ENCODE measurements at regions not wholly inside any gene's neighbourhood (a gene's known extent, or its start where the extent isn't known, plus 50 kb on each side); places are given as distances from the start of the nearest gene placed in this dataset.

DNA sequence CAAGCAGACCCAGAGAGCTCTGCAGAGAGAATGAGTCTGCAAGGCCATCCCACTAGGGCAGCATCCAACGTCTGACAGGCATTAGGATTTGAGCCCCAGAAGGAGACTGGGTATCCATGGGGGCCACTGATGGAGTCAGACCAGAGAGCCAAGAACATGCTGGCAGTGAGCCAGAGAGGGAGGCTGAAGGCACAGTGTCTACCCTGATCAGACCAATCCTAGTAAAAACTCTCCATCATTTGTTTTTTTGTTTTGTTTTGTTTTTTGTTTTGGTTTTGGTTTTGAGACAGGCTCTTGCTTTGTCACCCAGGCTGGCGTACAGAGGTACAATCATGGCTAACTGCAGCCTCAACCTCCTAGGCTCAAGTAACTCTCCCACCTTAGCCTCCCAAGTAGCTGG is 133.1 kb upstream of the LYZL2 start:
- FAIRE-seq: no peak
- TF ChIP-seq TAF1 (IDR thresholded peaks at IDR 0.05; ENCODE audit: borderline replicate concordance, low read depth, low read length) (no peak), POLR2AphosphoS5 (IDR thresholded peaks at IDR 0.05; ENCODE audit: low read depth, low read length) (no peak), POLR2A (IDR thresholded peaks at IDR 0.05; ENCODE audit: low read depth, low read length) (no peak)
- no peak for DNase-seq (ENCODE audit: insufficient read length)

DNA sequence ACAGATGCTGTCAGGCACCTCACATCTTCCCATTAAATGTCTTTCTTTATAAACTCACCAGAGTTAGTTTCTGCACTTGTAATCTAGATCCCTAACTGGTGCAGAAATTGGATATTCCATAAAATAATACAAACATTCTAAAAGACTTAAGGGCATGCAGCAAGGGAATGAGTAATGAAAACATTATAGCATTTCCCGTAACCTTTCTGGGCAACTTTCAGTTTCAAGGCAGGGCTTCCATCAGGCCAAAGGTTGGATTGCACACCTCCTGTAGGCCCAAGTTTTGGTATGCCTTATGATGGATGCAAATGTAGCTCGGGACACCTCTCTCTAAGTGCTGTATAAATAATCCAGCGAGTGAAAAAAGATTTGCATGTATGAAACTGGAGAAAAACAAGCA is 129.9 kb upstream of the LYZL2 start:
- TF ChIP-seq POLR2AphosphoS5 (IDR thresholded peaks at IDR 0.05; ENCODE audit: low read depth, low read length): no peak
- no peak for TF ChIP-seq TAF1 (IDR thresholded peaks at IDR 0.05; ENCODE audit: borderline replicate concordance, low read depth, low read length)
- TF ChIP-seq POLR2A (IDR thresholded peaks at IDR 0.05; ENCODE audit: low read depth, low read length): no peak
- DNase-seq (ENCODE audit: insufficient read length) (no peak), FAIRE-seq (peak; percentile 56)

DNA sequence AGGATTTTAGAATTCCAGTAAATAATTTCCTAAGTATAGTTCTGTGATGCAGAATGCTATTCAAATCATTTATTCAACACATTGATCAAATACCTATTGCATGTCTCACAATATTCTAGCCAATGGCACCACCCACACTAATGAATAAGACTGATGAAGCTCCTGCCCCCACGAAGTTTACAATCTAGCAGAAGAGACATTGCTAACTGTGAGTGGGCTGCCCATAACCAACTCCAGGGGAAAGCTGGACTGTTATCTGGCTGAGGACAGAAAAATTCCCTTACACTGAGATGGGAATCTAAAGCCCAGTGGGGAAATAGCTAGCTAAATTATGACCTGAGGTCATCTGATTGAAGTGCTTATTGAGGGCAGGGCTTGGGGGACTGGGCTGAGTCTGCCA is 128.8 kb upstream of the LYZL2 start:
- TF ChIP-seq POLR2A (IDR thresholded peaks at IDR 0.05; ENCODE audit: low read depth, low read length) (no peak), POLR2AphosphoS5 (IDR thresholded peaks at IDR 0.05; ENCODE audit: low read depth, low read length) (no peak), TAF1 (IDR thresholded peaks at IDR 0.05; ENCODE audit: borderline replicate concordance, low read depth, low read length) (no peak)
- FAIRE-seq (no peak), DNase-seq (ENCODE audit: insufficient read length) (no peak)

DNA sequence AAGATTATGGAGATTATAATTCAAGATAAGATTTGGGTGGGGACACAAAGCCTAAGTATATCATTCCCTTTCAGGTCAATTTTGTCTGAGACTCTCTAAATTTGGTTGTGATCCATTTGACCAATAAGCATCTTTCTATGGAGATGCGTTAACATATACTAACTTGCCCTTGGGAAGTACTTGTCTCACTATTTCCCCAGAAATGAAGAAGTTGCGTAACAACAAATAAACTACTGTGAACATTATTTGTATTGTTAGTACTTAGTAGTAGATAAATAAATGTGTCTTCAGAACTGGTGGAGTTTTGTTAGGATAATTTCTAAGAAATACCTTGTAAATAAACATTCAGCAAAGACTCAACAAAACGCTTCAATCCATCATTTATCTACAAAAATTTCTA is 127.3 kb upstream of the LYZL2 start:
- DNase-seq (ENCODE audit: insufficient read length): no peak
- no peak for FAIRE-seq
- TF ChIP-seq POLR2A (IDR thresholded peaks at IDR 0.05; ENCODE audit: low read depth, low read length): no peak
- no peak for TF ChIP-seq POLR2AphosphoS5 (IDR thresholded peaks at IDR 0.05; ENCODE audit: low read depth, low read length)
- no peak for TF ChIP-seq TAF1 (IDR thresholded peaks at IDR 0.05; ENCODE audit: borderline replicate concordance, low read depth, low read length)

DNA sequence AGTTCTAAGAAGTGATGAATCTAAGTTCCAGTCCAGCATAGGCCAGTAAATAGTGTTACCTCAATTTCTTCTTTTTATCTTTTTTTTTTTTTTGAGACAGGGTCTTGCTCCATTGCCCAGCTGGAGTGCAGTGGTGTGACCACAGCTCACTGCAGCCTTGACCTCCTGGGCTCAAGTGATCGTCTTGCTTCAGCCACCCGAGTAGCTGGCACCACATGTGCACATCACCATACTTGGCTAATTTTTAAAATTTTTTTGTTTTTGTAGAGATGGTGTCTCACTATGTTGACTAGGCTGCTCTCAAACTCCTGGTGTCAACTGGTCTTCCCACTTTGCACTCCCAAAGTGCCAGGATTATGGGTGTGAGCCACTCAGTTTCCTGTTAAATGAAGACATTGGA is 126.6 kb upstream of the LYZL2 start:
- FAIRE-seq: no peak

DNA sequence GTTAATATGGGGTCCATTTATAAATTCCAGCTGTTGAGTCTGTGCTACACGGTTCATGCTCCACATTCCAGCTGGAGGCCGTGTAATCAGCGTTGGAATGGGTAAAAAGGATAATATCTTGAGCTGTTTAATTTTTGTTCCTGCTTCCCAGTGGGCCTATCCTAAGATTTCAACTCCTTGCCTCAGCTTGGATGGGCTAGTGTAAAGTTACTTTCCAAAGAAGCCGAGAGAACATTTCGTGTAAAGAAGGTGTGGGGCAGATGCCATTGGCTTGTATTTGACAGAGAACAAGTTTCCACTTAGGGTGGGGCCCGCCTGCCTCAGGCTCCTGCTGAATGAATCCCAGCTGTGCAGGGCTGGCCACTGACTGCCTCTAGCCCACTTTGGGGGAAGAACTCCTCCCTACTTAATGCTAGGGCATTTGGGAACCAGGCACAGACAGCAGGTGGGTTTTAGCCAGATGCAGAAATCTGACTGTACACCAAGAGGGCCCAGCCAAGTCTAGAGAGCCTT is 125.9 kb upstream of the LYZL2 start:
- FAIRE-seq: no peak
- TF ChIP-seq POLR2A (IDR thresholded peaks at IDR 0.05; ENCODE audit: low read depth, low read length) (no peak), POLR2AphosphoS5 (IDR thresholded peaks at IDR 0.05; ENCODE audit: low read depth, low read length) (no peak), TAF1 (IDR thresholded peaks at IDR 0.05; ENCODE audit: borderline replicate concordance, low read depth, low read length) (no peak)
- DNase-seq (ENCODE audit: insufficient read length): no peak

More for the DNA sequence above, 126.6 kb upstream of the LYZL2 start:
- TF ChIP-seq POLR2A (IDR thresholded peaks at IDR 0.05; ENCODE audit: low read depth, low read length) (no peak), TAF1 (IDR thresholded peaks at IDR 0.05; ENCODE audit: borderline replicate concordance, low read depth, low read length) (no peak), POLR2AphosphoS5 (IDR thresholded peaks at IDR 0.05; ENCODE audit: low read depth, low read length) (no peak)
- DNase-seq (ENCODE audit: insufficient read length): no peak

DNA sequence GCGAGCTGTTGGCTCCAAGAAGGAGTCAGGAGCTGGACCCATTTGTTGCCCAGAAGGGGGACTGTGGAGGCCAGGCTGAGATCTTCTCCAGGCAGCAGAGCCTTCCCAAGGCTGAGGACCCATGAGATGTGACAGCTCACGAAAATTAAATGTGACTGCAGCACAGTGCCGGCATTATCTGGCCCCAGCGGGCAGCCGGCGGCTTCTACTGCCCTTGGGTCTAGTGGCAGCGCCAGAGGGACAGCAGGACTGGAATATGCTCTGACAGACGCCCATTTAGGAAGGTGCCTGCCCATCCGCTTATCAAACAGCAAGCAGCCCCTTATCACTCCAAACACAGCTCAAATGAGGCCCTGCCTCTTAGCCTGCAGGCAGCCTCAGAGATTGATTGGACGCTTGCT is 122.9 kb upstream of the LYZL2 start:
- FAIRE-seq: no peak
- TF ChIP-seq TAF1 (IDR thresholded peaks at IDR 0.05; ENCODE audit: borderline replicate concordance, low read depth, low read length): no peak
- no peak for TF ChIP-seq POLR2AphosphoS5 (IDR thresholded peaks at IDR 0.05; ENCODE audit: low read depth, low read length)
- TF ChIP-seq POLR2A (IDR thresholded peaks at IDR 0.05; ENCODE audit: low read depth, low read length): no peak
- DNase-seq (ENCODE audit: insufficient read length): no peak

DNA sequence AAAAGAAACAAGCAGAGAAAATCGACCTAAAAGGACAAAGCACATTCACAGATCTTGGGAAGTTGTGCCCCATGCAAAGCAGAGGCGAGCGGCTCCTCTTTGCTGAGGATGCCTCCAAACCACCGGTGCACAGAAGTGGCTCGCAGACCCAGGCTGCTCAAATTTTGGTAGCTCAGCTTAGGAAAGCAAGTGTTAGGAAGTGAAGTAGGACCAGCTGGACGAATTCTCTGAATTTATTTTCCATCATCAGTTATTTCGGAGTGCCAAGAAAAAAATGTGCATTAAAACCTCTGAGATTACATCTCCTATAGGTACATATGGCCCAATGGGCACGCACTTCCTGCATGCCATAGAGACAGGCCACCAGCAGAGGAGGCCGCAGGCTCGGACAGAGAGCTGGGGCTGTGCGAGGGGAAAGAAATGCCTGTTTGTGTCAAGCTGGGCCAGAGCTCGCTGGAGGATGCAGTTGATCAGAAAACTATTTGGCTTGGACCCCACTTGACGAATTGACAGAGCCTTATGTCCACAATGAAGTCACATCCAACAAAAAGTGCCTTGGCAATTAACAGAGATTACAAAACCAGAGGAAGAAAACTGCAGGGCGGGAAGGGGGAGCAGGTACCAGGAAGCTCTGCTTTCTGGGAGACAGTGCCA is 122.3 kb upstream of the LYZL2 start:
- FAIRE-seq: no peak
- no peak for TF ChIP-seq POLR2AphosphoS5 (IDR thresholded peaks at IDR 0.05; ENCODE audit: low read depth, low read length)
- TF ChIP-seq TAF1 (IDR thresholded peaks at IDR 0.05; ENCODE audit: borderline replicate concordance, low read depth, low read length): no peak
- no peak for TF ChIP-seq POLR2A (IDR thresholded peaks at IDR 0.05; ENCODE audit: low read depth, low read length)
- DNase-seq (ENCODE audit: insufficient read length): no peak

DNA sequence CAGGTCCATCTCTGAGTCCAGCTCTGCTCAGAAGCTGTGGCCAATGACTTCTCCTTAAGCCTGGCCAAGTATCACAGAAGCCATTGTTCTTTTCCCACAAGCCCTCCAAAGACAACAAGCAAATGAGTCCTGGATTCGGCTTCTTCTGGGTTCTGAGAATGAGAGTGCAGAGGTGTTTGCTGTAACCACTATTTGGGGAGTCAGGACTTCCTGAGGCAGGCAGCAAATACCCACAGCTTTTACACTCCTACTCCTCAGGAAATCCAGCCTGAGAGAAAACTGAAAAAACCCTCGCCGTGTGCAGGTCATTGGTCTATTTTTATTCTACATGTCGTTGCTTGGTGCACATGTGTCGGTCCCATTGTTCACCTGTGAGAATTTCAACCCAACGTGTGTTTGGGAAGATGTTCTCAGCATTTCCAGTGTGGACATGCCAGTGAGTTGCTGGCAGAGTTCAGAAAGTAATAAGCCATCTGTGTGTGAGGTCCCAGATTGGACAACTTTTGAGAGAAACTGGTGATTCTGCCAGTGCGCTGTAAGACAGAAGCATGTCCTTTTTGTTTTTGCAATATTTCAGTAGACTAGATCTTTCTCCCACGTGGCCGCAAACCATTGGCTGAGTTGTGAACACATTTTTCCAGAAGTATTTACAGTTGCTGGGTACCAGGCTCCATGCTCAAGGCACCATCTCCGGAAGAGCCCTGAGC is 121.6 kb upstream of the LYZL2 start:
- DNase-seq (ENCODE audit: insufficient read length) (peak; percentile 30), FAIRE-seq (peak; percentile 89)
- TF ChIP-seq POLR2A (IDR thresholded peaks at IDR 0.05; ENCODE audit: low read depth, low read length) (no peak), POLR2AphosphoS5 (IDR thresholded peaks at IDR 0.05; ENCODE audit: low read depth, low read length) (no peak), TAF1 (IDR thresholded peaks at IDR 0.05; ENCODE audit: borderline replicate concordance, low read depth, low read length) (no peak)

DNA sequence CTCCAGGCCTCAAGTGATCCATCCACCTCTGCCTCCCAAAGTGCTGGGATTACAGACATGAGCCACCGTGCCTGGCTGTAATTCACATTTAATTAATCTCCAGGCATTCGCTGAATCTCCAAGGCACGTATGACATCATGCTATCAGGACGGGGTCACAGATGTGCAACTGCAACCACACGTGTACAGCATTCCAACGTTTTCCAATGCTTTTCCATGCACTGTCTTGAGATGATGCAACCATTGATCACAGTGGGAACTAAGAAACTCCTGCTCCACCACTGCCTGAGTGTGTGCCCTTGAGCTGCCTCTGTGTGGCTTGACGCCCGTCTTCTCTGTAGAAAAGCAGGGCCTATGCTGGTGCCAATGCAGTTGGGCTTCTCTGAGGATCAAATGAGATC is 119.8 kb upstream of the LYZL2 start:
- DNase-seq (ENCODE audit: insufficient read length) (no peak), FAIRE-seq (peak; percentile 24)
- TF ChIP-seq TAF1 (IDR thresholded peaks at IDR 0.05; ENCODE audit: borderline replicate concordance, low read depth, low read length) (no peak), POLR2AphosphoS5 (IDR thresholded peaks at IDR 0.05; ENCODE audit: low read depth, low read length) (no peak), POLR2A (IDR thresholded peaks at IDR 0.05; ENCODE audit: low read depth, low read length) (no peak)

DNA sequence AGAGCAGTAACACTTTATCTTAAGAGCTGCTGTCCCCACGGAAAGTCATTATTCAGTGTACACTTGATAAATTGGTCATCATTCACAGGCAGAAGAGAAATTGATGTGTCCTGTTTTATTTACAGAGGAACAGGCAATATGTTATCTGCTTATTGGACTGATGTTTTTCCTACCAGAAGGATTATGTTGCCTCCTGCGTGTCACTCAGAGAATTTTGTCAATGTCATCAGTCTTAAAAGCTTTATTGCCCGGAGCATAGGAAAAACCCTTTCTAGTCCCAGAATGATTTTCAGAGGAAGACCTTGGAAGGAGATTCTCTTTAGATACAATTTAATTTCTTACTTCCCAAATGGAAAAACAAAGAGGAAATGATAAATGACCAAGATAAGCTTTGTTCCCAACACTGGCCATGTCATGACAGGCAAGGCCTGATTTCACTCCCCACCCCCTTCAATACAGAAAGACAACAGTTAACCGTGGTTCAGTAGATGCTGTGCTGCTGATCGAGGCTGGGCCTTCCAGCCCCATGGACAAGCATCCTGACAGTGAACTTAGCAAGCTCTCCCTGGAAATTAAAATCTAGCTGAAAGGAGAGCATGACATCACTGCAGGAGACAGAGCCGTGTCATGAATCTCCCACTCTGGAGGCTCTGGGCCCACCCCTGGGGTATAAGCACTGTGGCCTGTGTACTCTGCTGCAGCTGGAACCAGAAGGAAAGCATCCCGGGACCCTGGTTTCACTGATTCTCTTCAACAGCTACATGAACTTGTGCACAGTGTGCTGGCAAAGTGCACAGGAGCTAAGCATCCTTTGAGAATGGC is 118.8 kb upstream of the LYZL2 start:
- DNase-seq (ENCODE audit: insufficient read length) (no peak), FAIRE-seq (no peak)
- no peak for TF ChIP-seq TAF1 (IDR thresholded peaks at IDR 0.05; ENCODE audit: borderline replicate concordance, low read depth, low read length)
